Mesothelial cell of epicardium (in vitro differentiated cells): ENCODE measurements at regions not wholly inside any gene's neighbourhood (a gene's known extent, or its start where the extent isn't known, plus 50 kb on each side); places are given as distances from the start of the nearest gene placed in this dataset.
"Not testable (repeated sequence)": the region's sequence is repeated elsewhere in the genome, so short reads cannot be mapped to it uniquely, and the experiment has no call there.

ENCODE experiments used
- DNase-seq, 2 experiments: peaks; one replicate each; pipeline ENCODE4 v3.0.0; 2021; ENCODE audit warnings: low spot score in 2 of 2; ENCODE audit not compliant: unreplicated experiment in 2 of 2
- H3K27ac Mint-ChIP-seq: 2 replicates; pipeline ENCODE4 v1.8.0; 2021; ENCODE audit warnings: mixed read lengths
- H3K27me3 Mint-ChIP-seq: 2 replicates; pipeline ENCODE4 v1.8.0; 2021; ENCODE audit warnings: low read depth, mixed read lengths
- H3K36me3 Mint-ChIP-seq: 2 replicates; pipeline ENCODE4 v1.8.0; 2021; ENCODE audit warnings: mixed read lengths
- H3K4me1 Mint-ChIP-seq: 2 replicates; pipeline ENCODE4 v1.8.0; 2021; ENCODE audit warnings: mixed read lengths
- H3K4me3 Mint-ChIP-seq: 2 replicates; pipeline ENCODE4 v1.8.0; 2021; ENCODE audit warnings: mild to moderate bottlenecking, moderate library complexity, mixed read lengths
- H3K9me3 Mint-ChIP-seq: 2 replicates; pipeline ENCODE4 v1.8.0; 2021; ENCODE audit warnings: mixed read lengths
- TF ChIP-seq, protein P1 (sequence below): fragments of 200-600 bp; sonication (generic); IDR thresholded peaks from one replicate; pipeline ENCODE4 v1.5.0; 2021; ENCODE audit warnings: antibody characterized with exemption; ENCODE audit not compliant: unreplicated experiment

DNA sequence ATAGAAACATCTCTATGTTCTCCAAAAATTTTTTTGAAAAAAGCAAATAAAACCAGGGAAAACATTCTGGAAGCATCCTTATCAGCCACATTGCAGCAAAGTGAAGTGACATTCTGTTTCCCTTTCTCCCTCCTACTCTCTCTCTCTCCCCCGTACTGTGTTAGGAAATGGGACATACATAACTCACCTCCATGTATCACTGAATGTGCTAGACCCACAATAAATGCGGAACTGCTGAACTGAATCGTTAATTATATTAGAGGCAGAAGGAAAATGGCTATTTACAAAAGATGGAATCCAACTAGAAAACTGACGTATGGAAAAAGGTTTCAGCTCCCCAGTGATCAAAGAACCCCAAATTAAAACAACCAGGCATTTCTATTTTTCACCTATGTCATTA, 129.8 kb downstream of the MINAR1 start:
- no peak overlapping the region for H3K4me3 Mint-ChIP-seq
- no peak for DNase-seq
- TF ChIP-seq, protein P1, sequence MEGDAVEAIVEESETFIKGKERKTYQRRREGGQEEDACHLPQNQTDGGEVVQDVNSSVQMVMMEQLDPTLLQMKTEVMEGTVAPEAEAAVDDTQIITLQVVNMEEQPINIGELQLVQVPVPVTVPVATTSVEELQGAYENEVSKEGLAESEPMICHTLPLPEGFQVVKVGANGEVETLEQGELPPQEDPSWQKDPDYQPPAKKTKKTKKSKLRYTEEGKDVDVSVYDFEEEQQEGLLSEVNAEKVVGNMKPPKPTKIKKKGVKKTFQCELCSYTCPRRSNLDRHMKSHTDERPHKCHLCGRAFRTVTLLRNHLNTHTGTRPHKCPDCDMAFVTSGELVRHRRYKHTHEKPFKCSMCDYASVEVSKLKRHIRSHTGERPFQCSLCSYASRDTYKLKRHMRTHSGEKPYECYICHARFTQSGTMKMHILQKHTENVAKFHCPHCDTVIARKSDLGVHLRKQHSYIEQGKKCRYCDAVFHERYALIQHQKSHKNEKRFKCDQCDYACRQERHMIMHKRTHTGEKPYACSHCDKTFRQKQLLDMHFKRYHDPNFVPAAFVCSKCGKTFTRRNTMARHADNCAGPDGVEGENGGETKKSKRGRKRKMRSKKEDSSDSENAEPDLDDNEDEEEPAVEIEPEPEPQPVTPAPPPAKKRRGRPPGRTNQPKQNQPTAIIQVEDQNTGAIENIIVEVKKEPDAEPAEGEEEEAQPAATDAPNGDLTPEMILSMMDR = no peak

DNA sequence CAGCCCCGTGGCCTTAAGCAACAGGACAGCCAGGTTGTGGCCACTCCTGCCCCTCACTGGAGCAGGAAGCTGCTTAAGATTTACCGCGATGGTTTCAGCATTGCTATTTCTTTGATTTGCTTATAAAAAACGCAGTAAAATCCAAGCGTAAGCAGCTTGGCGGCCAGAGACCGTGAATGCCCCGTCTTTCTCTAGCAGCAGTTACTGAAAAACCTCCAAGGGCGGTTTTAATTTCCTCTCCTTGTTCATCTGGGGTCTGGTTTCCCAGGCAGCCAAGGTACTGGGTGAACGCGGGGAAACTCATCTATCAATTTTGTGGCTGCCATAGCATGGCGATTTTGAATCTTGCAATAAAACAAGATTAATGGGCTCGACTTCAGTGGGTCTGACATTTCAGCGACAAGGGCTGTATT, 130.3 kb downstream of the MINAR1 start:
- Mint-ChIP-seq H3K27me3 (peaks cover 32% of the 10 kb centered on the region), H3K4me3 (no peak overlapping the region), H3K27ac (no peak overlapping the region), H3K36me3 (no peaks in the 10 kb centered on the region), H3K4me1 (no peaks in the 10 kb centered on the region), H3K9me3 (peaks cover 6% of the 10 kb centered on the region)
- TF ChIP-seq, protein P1 = no peak
- no peak for DNase-seq

More for the DNA sequence above, 129.8 kb downstream of the MINAR1 start:
- H3K27me3 Mint-ChIP-seq = peaks cover 32% of the 10 kb centered on the region
- no peak overlapping the region for H3K27ac Mint-ChIP-seq
- no peaks in the 10 kb centered on the region for H3K36me3 Mint-ChIP-seq
- no peaks in the 10 kb centered on the region for H3K4me1 Mint-ChIP-seq
- peaks cover 2% of the 10 kb centered on the region for H3K9me3 Mint-ChIP-seq

DNA sequence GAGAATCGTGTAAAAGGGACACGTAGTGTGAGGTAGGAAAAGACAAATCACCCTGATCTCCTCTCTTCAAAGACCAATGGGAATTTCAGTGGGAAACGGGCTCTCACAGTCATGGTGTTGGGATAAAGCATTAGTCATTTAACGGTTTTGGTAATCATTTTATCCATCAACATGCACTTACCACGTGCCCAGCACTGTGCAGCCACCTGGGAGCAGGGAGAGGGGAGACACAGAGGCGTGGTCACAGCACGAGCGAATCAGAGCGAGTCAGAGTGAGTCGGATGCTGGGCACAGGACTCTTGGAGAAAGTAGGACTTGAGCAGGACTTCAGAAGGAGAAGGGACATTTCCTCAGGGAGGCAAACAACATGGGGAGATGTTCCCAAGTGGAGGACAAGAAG, 130.8 kb downstream of the MINAR1 start:
- Mint-ChIP-seq H3K36me3 (no peaks in the 10 kb centered on the region), H3K4me3 (no peak overlapping the region), H3K4me1 (no peaks in the 10 kb centered on the region), H3K27ac (no peak overlapping the region), H3K9me3 (peaks cover 10% of the 10 kb centered on the region), H3K27me3 (peaks cover 32% of the 10 kb centered on the region)
- TF ChIP-seq, protein P1 = no peak
- no peak for DNase-seq

DNA sequence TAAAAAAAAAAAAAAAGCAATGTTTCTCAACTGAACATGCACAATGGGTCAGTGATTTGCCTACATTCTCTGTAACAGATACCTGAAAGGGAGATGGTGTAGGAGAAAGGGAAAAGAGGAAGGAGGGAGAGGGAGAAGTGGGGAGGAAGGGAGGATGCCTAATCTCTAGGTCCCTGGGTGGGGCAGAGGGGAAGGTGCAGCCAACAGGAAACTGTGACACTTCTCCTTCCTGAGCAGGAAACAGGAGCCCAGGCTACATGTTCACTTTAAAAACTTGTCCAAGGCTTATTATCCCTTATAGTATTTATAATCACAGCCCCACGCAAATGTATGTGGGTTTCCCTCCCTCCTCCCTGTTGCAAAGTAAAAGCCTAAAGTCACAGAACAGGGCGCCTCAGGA, 137.9 kb downstream of the MINAR1 start:
- Mint-ChIP-seq H3K27me3 (peaks cover 11% of the 10 kb centered on the region), H3K27ac (no peak overlapping the region), H3K36me3 (no peaks in the 10 kb centered on the region), H3K9me3 (peaks cover 19% of the 10 kb centered on the region), H3K4me3 (no peak overlapping the region), H3K4me1 (no peaks in the 10 kb centered on the region)
- no peak for DNase-seq
- TF ChIP-seq, protein P1 = no peak

DNA sequence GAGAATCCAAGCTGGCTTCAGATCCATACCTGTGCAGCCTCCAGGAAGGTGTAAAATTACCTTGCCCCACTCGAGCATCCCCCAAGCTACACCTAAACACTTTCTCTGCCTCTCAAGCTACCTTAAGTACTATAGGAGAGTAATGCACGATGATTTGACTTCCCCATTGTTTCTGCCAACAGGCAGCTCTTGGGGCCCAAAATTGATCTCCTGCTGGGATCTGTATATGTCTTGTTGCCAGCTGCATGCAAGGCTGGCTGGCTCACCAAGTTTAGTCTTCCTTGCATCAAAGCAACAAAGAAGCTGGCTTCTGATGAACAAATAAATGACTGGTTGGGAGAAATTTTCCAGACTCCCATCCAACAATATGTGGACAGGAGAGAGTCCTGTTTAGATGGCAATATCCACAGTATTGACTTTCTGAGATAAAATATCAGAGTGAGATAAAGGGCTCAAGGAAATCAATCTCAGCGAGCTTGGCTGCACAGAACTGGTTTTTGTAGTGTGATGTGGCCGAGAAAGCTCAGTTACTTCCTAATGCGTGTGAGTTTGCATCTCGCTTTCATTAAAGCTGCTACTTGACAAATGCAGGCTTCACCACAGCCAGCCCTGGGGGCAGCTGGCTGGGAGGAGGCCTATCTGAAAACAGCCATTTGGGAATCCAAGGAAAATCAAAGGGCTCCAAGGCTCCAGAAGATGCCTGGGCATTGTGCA, 140.7 kb downstream of the MINAR1 start:
- no peak overlapping the region for H3K4me3 Mint-ChIP-seq
- DNase-seq = no peak
- H3K27ac Mint-ChIP-seq = no peak overlapping the region
- H3K36me3 Mint-ChIP-seq = no peaks in the 10 kb centered on the region
- H3K27me3 Mint-ChIP-seq = peaks cover 29% of the 10 kb centered on the region
- TF ChIP-seq, protein P1 = no peak
- H3K9me3 Mint-ChIP-seq = peaks cover 9% of the 10 kb centered on the region
- H3K4me1 Mint-ChIP-seq = no peaks in the 10 kb centered on the region

DNA sequence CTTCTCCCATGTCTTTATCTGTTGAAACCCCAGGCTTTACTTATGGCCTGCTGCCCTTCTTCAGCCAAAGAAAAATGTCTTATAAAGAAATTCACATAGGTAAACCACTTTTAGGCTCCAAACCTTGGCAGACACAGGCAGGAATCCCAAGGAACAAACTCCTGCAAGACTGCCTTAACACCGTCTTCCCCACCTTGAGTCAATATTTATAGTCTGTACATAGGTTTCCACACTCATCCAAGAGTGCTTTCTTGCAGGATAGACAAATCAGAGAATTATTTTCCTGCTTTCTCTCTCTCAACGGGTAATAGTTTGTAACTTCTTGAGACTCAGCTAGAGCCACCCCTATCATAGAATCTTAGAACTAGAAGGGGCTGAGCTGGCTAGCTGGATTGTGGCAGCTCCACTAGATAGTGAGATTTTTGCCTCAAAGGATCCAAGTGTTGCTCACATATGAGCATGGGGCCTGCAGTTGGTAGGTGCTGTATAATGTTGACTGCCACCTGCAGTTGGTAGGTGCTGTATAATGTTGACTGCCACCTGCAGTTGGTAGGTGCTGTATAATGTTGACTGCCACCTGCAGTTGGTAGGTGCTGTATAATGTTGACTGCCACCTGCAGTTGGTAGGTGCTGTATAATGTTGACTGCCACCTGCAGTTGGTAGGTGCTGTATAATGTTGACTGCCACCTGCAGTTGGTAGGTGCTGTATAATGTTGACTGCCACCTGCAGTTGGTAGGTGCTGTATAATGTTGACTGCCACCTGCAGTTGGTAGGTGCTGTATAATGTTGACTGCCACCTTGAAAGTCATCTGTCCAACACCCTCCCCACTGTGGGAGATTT, 142.5 kb downstream of the MINAR1 start:
- H3K4me1 Mint-ChIP-seq, DNase-seq, H3K36me3 Mint-ChIP-seq, H3K4me3 Mint-ChIP-seq, H3K27ac Mint-ChIP-seq, H3K9me3 Mint-ChIP-seq: not testable (repeated sequence)
- H3K27me3 Mint-ChIP-seq = peaks cover 36% of the 10 kb centered on the region
